ENCODE measurements at regions not wholly inside any gene's neighbourhood (a gene's known extent, or its start where the extent isn't known, plus 50 kb on each side); places are given as distances from the start of the nearest gene placed in this dataset.

- no peak for DNase-seq
These were observed 225.0 kb upstream of the RAB6C start for GRCh38 chr2:129754421-129754820.

GRCh38 chr2:129754831-129755230 lies 224.6 kb upstream of the RAB6C start:
- no peak for DNase-seq

- DNase-seq: no peak
These were observed 223.7 kb upstream of the RAB6C start for GRCh38 chr2:129755786-129756185.

GRCh38 chr2:129756276-129756675 lies 223.2 kb upstream of the RAB6C start:
- DNase-seq: no peak

- DNase-seq: no peak
These were observed 222.0 kb upstream of the RAB6C start for GRCh38 chr2:129757366-129757914.

- no peak for DNase-seq
These were observed 221.3 kb upstream of the RAB6C start for GRCh38 chr2:129757915-129758783.

- DNase-seq: no peak
These were observed 220.5 kb upstream of the RAB6C start for GRCh38 chr2:129758784-129759471.

- no peak for DNase-seq
These were observed 219.9 kb upstream of the RAB6C start for GRCh38 chr2:129759472-129760010.

- DNase-seq: no peak
These were observed 218.8 kb upstream of the RAB6C start for GRCh38 chr2:129760669-129761068.

GRCh38 chr2:129761569-129762021 lies 217.9 kb upstream of the RAB6C start:
- no peak for DNase-seq

GRCh38 chr2:129762386-129763189 lies 216.9 kb upstream of the RAB6C start:
- no peak for DNase-seq

- no peak for DNase-seq
These were observed 216.1 kb upstream of the RAB6C start for GRCh38 chr2:129763190-129763846.

GRCh38 chr2:129763966-129764365 lies 215.5 kb upstream of the RAB6C start:
- no peak for DNase-seq

GRCh38 chr2:129764376-129765325 lies 214.8 kb upstream of the RAB6C start:
- DNase-seq: no peak

GRCh38 chr2:129765326-129765677 lies 214.2 kb upstream of the RAB6C start:
- no peak for DNase-seq

GRCh38 chr2:129765678-129766351 lies 213.7 kb upstream of the RAB6C start:
- peak; percentile 46 for DNase-seq

GRCh38 chr2:129766374-129766993 lies 213.0 kb upstream of the RAB6C start:
- DNase-seq: peak; percentile 27

GRCh38 chr2:129767346-129768035 lies 212.0 kb upstream of the RAB6C start:
- no peak for DNase-seq

- DNase-seq: no peak
These were observed 211.5 kb upstream of the RAB6C start for GRCh38 chr2:129768036-129768386.
